ENCODE measurements at regions not wholly inside any gene's neighbourhood (a gene's known extent, or its start where the extent isn't known, plus 50 kb on each side); places are given as distances from the start of the nearest gene placed in this dataset.

GRCh38 chr10:106473129-106473685 is 691.3 kb downstream of the SORCS1 start:
- ATAC-seq = no peak
- intact Hi-C loops (cut with DNase I) = no loop called here
- DNase-seq = no peak
- Histone ChIP-seq H3K36me3 (no peaks in the 10 kb centered on the region), H3K9me3 (no peaks in the 10 kb centered on the region), H3K4me1 (no peaks in the 10 kb centered on the region), H3K4me3 (no peak overlapping the region), H3K27me3 (no peaks in the 10 kb centered on the region), H3K27ac (no peak overlapping the region)
- TF ChIP-seq, protein P1, sequence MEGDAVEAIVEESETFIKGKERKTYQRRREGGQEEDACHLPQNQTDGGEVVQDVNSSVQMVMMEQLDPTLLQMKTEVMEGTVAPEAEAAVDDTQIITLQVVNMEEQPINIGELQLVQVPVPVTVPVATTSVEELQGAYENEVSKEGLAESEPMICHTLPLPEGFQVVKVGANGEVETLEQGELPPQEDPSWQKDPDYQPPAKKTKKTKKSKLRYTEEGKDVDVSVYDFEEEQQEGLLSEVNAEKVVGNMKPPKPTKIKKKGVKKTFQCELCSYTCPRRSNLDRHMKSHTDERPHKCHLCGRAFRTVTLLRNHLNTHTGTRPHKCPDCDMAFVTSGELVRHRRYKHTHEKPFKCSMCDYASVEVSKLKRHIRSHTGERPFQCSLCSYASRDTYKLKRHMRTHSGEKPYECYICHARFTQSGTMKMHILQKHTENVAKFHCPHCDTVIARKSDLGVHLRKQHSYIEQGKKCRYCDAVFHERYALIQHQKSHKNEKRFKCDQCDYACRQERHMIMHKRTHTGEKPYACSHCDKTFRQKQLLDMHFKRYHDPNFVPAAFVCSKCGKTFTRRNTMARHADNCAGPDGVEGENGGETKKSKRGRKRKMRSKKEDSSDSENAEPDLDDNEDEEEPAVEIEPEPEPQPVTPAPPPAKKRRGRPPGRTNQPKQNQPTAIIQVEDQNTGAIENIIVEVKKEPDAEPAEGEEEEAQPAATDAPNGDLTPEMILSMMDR (IDR thresholded peaks at IDR 0.05) = no peak
- 60 to 69% methylated on average over 3 of the region's 3 CpGs for WGBS, 2 donors
- no peak for FAIRE-seq

DNA sequence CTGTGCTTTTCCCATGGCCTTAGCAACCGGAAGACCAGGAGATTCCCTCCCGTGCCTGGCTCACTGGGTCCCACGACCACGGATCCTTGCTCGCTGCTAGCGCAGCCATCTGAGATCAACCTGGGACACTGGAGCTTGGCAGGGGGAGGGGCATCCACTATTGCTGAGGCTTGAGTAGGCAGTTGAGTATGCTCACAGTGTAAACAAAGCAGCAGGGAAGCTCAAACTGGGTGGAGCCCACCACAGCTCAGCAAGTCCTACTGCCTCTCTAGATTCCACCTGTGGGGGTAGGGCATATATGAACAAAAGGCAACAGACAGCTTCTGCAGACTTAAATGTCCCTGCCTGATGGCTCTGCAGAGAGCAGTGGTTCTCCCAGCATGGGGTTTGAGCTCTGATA is 697.0 kb downstream of the SORCS1 start:
- TF ChIP-seq, protein P1 (IDR thresholded peaks at IDR 0.05) = no peak
- intact Hi-C loops (cut with DNase I) = no loop called here
- FAIRE-seq (no peak), DNase-seq (no peak), ATAC-seq (no peak)
- no peak overlapping the region for H3K4me3 ChIP-seq
- no peak overlapping the region for H3K27ac ChIP-seq
- no peaks in the 10 kb centered on the region for H3K27me3 ChIP-seq
- no peaks in the 10 kb centered on the region for H3K9me3 ChIP-seq
- no peaks in the 10 kb centered on the region for H3K36me3 ChIP-seq
- no peaks in the 10 kb centered on the region for H3K4me1 ChIP-seq
- WGBS, 2 donors = 77 to 86% methylated on average over 6 of the region's 6 CpGs

- intact Hi-C loops (cut with DNase I) = no loop called here
- FAIRE-seq = no peak
- Histone ChIP-seq H3K9me3 (no peaks in the 10 kb centered on the region), H3K27ac (no peak overlapping the region), H3K27me3 (no peaks in the 10 kb centered on the region), H3K36me3 (no peaks in the 10 kb centered on the region), H3K4me3 (no peak overlapping the region), H3K4me1 (peaks cover 0 to 7% (median 0%) of the 10 kb centered on the region in 3 donors)
- ATAC-seq = no peak
- WGBS, 2 donors = 58 to 72% methylated on average over 3 of the region's 3 CpGs
- TF ChIP-seq, protein P1 (IDR thresholded peaks at IDR 0.05) = no peak
- DNase-seq = no peak
These were observed 707.0 kb downstream of the SORCS1 start for GRCh38 chr10:106457522-106457921.

GRCh38 chr10:106454233-106454632 is 710.3 kb downstream of the SORCS1 start:
- Histone ChIP-seq H3K27me3 (no peaks in the 10 kb centered on the region), H3K9me3 (no peaks in the 10 kb centered on the region), H3K27ac (no peak overlapping the region), H3K4me3 (no peak overlapping the region), H3K36me3 (no peaks in the 10 kb centered on the region), H3K4me1 (peaks cover 0 to 7% (median 0%) of the 10 kb centered on the region in 3 donors)
- TF ChIP-seq, protein P1 (IDR thresholded peaks at IDR 0.05) = no peak
- WGBS, 2 donors = 13 to 17% methylated on average over 3 of the region's 3 CpGs
- no peak for FAIRE-seq
- intact Hi-C loops (cut with DNase I) = no loop called here
- DNase-seq = no peak
- peak in 1 of 4 donors; percentile 58 for ATAC-seq

DNA sequence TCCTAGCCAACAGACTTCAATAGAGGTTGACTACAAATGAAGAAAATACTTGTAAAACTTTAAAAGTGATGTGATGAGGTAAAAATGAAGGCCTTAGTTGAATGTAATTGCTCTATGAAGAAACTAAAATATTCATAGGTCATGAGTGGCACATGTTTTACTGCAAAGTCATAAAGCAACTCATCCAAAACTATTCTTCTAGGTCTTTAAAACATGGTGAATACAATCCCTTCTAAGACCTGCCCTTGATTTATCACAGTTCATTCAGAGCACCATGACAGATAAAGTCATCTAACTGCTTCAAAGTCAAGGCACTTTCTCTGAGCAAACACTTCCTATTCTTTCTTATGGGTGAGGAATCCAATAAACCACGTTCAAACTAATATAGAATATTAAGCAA is 713.5 kb downstream of the SORCS1 start:
- Histone ChIP-seq H3K27me3 (no peaks in the 10 kb centered on the region), H3K27ac (no peak overlapping the region), H3K4me3 (no peak overlapping the region), H3K36me3 (no peaks in the 10 kb centered on the region), H3K4me1 (peaks cover 0 to 7% (median 0%) of the 10 kb centered on the region in 3 donors), H3K9me3 (no peaks in the 10 kb centered on the region)
- TF ChIP-seq, protein P1 (IDR thresholded peaks at IDR 0.05) = no peak
- intact Hi-C loops (cut with DNase I) = no loop called here
- 47 to 60% methylated on average over 1 of the region's 1 CpG for WGBS, 2 donors
- FAIRE-seq (no peak), DNase-seq (no peak), ATAC-seq (no peak)
